Neural cell (in vitro differentiated cells): ENCODE measurements at regions not wholly inside any gene's neighbourhood (a gene's known extent, or its start where the extent isn't known, plus 50 kb on each side); places are given as distances from the start of the nearest gene placed in this dataset.

Experiments used
- H2AFZ ChIP-seq: fragments of 200-600, 300-800 bp; sonication (generic), shearing (Covaris generic); 2 replicates; pipeline ENCODE4 v1.6.0; 2014; ENCODE audit warnings: low read depth, mild to moderate bottlenecking, antibody characterized with exemption, low read length, moderate library complexity
- H3F3A ChIP-seq: fragments of 200-600 bp; shearing (Covaris generic); 2 replicates; pipeline ENCODE4 v1.6.1; 2016; ENCODE audit warnings: mild to moderate bottlenecking, moderate library complexity, mixed read lengths, antibody characterized with exemption, low read length; ENCODE audit not compliant: insufficient read depth, poor library complexity, severe bottlenecking
- H3K27ac ChIP-seq: fragments of 200-600, 300-800 bp; sonication (generic), shearing (Covaris generic); 2 replicates; pipeline ENCODE4 v1.5.1; 2014; ENCODE audit warnings: mild to moderate bottlenecking, low read length, moderate library complexity
- H3K27me3 ChIP-seq: fragments of 300-800, 200-600 bp; sonication (generic), shearing (Covaris generic); 2 replicates; pipeline ENCODE4 v1.6.0; 2014; ENCODE audit warnings: mild to moderate bottlenecking, low read depth, low read length, moderate library complexity; ENCODE audit not compliant: insufficient read depth
- H3K36me3 ChIP-seq: fragments of 300-800, 200-600 bp; sonication (generic), shearing (Covaris generic); 2 replicates; pipeline ENCODE4 v1.5.1; 2014; ENCODE audit warnings: mild to moderate bottlenecking, antibody characterized with exemption, low read length, moderate library complexity; ENCODE audit not compliant: insufficient read depth
- H3K4me2 ChIP-seq: fragments of 300-800, 200-600 bp; sonication (generic), shearing (Covaris generic); 2 replicates; pipeline ENCODE4 v1.6.0; 2014; ENCODE audit warnings: mild to moderate bottlenecking, low read length
- H3K4me3 ChIP-seq: fragments of 300-800, 200-600 bp; sonication (generic), shearing (Covaris generic); 2 replicates; pipeline ENCODE4 v1.5.1; 2014; ENCODE audit warnings: mild to moderate bottlenecking, low read length, moderate library complexity
- H3K79me2 ChIP-seq: fragments of 200-600 bp; shearing (Covaris generic); replicated peaks from 2 replicates; pipeline ENCODE4 v1.6.0; 2014; ENCODE audit warnings: mild to moderate bottlenecking, low read length, moderate library complexity; ENCODE audit not compliant: insufficient read depth
- H3K9ac ChIP-seq: fragments of 300-800, 200-600 bp; sonication (generic), shearing (Covaris generic); 2 replicates; pipeline ENCODE4 v1.6.1; 2016; ENCODE audit warnings: mild to moderate bottlenecking, low read length, mixed read lengths
- H3K9me2 ChIP-seq: fragments of 200-600 bp; shearing (Covaris generic); 2 replicates; pipeline ENCODE4 v1.6.1; 2016; ENCODE audit warnings: mild to moderate bottlenecking, low read length, mixed read lengths; ENCODE audit not compliant: insufficient read depth
- H3K9me3 ChIP-seq: fragments of 200-600, 300-800 bp; sonication (generic), shearing (Covaris generic); 2 replicates; pipeline ENCODE4 v1.6.1; 2016; ENCODE audit warnings: mild to moderate bottlenecking, mixed run types, low read length, moderate library complexity, mixed read lengths
- H4K20me1 ChIP-seq: fragments of 200-600 bp; shearing (Covaris generic); 2 replicates; pipeline ENCODE4 v1.6.1; 2016; ENCODE audit warnings: mild to moderate bottlenecking, mixed run types; ENCODE audit not compliant: insufficient read depth
- EP300 ChIP-seq: fragments of 450-650 bp; conservative IDR thresholded peaks from 2 replicates; pipeline ENCODE4 v1.6.1; 2014; ENCODE audit warnings: antibody characterized with exemption, mild to moderate bottlenecking, moderate library complexity; ENCODE audit not compliant: poor library complexity, severe bottlenecking
- EZH2 ChIP-seq: fragments of 200-600, 300-800 bp; shearing (Covaris generic), sonication (generic); IDR thresholded peaks from 2 replicates; pipeline ENCODE4 v1.6.1; 2014; ENCODE audit warnings: antibody characterized with exemption, low read length, borderline replicate concordance, mild to moderate bottlenecking; ENCODE audit not compliant: insufficient read depth, poor library complexity, severe bottlenecking
- MXI1 ChIP-seq: fragments of 450-650 bp; conservative IDR thresholded peaks from 2 replicates; pipeline ENCODE4 v1.6.1; 2014; ENCODE audit warnings: antibody characterized with exemption, mild to moderate bottlenecking; ENCODE audit not compliant: poor library complexity, severe bottlenecking
- POLR2AphosphoS5 ChIP-seq: IDR thresholded peaks from 2 replicates; pipeline ENCODE4 v1.6.1; 2012
- RAD21 ChIP-seq: fragments of 450-650 bp; conservative IDR thresholded peaks from 2 replicates; pipeline ENCODE4 v1.6.1; 2014; ENCODE audit warnings: antibody characterized with exemption, mild to moderate bottlenecking, moderate library complexity
- SMC3 ChIP-seq: fragments of 450-650 bp; conservative IDR thresholded peaks from 2 replicates; pipeline ENCODE4 v1.6.1; 2014; ENCODE audit warnings: antibody characterized with exemption, mild to moderate bottlenecking, moderate library complexity; ENCODE audit not compliant: poor library complexity
- TAF1 ChIP-seq: IDR thresholded peaks from 2 replicates; pipeline ENCODE4 v1.6.1; 2012; ENCODE audit warnings: low read depth
- TF ChIP-seq, protein P1 (sequence below): IDR thresholded peaks from 2 replicates; pipeline ENCODE4 v1.6.1; 2012; ENCODE audit warnings: borderline replicate concordance
- TF ChIP-seq, protein P2 (sequence below): fragments of 450-650 bp; IDR thresholded peaks from 2 replicates; pipeline ENCODE4 v1.5.1; 2014; ENCODE audit warnings: antibody characterized with exemption, mild to moderate bottlenecking, moderate library complexity; ENCODE audit not compliant: poor library complexity, severe bottlenecking

DNA sequence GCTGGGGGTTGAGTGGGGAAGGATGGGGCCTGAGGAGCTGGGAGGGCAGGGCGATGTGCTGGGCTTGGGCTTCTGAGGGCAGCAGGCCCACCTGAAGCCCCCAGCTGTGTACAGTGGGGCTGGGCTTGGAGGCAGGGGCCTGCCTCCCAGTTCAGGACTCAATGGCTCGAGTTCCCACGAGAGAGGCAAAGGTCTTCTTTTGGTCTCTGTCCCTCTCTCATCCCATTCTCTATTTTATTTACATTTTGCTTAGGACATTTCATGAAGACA is 180.6 kb downstream of the MACROH2A1 start:
- Histone ChIP-seq H4K20me1 (no peaks in the 10 kb centered on the region), H3K27me3 (no peaks in the 10 kb centered on the region), H3K9me3 (no peaks in the 10 kb centered on the region), H3K4me2 (no peak overlapping the region), H3K79me2 (no peaks in the 10 kb centered on the region), H3K9me2 (no peaks in the 10 kb centered on the region), H3K4me3 (no peak overlapping the region), H2AFZ (no peak overlapping the region), H3K36me3 (no peaks in the 10 kb centered on the region), H3K27ac (no peak overlapping the region), H3F3A (no peaks in the 10 kb centered on the region), H3K9ac (no peak overlapping the region)
- TF ChIP-seq SMC3 (no peak), MXI1 (no peak), EZH2 (no peak)

DNA sequence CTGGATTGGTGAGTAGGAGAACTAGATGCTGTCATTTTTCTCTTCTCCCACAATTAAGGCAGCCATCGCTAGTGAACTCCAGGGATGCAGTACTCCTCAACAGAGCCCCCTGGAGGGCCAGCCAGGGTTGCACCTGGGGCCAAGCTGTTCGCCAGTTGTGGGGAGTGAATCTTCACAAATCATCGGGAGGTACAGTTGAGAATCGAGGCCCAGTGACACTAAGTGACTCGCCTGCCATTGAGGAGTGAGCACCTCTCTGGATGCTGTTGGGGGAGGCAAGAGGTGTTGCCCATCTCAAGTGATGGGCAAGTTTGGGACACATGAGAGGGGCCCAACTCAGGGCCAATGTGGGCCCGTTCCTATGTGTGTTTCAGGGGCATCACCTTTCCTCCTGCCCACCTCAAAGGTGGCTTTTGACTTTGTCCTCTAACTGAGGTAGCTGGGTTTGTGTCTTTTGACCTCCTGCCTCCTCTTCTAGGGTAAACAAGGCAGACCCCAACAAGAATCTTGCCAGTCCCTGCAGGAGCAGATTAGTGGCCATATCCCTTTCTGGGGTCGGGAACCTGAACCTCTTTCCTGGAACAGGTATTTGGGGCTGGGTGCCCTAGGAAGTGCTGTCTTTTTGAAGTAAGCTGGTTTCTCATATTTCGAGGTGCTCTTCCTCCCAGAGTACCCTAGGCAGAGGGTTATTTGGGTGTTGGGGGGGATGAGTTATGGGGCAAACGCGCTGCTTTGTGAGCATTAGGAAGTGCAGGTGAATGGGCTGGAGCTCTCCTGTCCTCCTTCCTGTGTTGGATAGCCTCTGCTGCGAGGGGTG is 181.2 kb downstream of the MACROH2A1 start:
- no peaks in the 10 kb centered on the region for H3K9me3 ChIP-seq
- H3F3A ChIP-seq = no peaks in the 10 kb centered on the region
- H3K9me2 ChIP-seq = no peaks in the 10 kb centered on the region
- no peaks in the 10 kb centered on the region for H3K36me3 ChIP-seq
- no peaks in the 10 kb centered on the region for H4K20me1 ChIP-seq
- no peak overlapping the region for H3K27ac ChIP-seq
- H2AFZ ChIP-seq = no peak overlapping the region
- H3K9ac ChIP-seq = no peak overlapping the region
- no peak overlapping the region for H3K4me2 ChIP-seq
- TF ChIP-seq, protein P1, sequence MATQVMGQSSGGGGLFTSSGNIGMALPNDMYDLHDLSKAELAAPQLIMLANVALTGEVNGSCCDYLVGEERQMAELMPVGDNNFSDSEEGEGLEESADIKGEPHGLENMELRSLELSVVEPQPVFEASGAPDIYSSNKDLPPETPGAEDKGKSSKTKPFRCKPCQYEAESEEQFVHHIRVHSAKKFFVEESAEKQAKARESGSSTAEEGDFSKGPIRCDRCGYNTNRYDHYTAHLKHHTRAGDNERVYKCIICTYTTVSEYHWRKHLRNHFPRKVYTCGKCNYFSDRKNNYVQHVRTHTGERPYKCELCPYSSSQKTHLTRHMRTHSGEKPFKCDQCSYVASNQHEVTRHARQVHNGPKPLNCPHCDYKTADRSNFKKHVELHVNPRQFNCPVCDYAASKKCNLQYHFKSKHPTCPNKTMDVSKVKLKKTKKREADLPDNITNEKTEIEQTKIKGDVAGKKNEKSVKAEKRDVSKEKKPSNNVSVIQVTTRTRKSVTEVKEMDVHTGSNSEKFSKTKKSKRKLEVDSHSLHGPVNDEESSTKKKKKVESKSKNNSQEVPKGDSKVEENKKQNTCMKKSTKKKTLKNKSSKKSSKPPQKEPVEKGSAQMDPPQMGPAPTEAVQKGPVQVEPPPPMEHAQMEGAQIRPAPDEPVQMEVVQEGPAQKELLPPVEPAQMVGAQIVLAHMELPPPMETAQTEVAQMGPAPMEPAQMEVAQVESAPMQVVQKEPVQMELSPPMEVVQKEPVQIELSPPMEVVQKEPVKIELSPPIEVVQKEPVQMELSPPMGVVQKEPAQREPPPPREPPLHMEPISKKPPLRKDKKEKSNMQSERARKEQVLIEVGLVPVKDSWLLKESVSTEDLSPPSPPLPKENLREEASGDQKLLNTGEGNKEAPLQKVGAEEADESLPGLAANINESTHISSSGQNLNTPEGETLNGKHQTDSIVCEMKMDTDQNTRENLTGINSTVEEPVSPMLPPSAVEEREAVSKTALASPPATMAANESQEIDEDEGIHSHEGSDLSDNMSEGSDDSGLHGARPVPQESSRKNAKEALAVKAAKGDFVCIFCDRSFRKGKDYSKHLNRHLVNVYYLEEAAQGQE = no peak
- TF ChIP-seq RAD21 (no peak), POLR2AphosphoS5 (no peak), EP300 (no peak), SMC3 (no peak), EZH2 (no peak), TAF1 (no peak), MXI1 (no peak)
- TF ChIP-seq, protein P2, sequence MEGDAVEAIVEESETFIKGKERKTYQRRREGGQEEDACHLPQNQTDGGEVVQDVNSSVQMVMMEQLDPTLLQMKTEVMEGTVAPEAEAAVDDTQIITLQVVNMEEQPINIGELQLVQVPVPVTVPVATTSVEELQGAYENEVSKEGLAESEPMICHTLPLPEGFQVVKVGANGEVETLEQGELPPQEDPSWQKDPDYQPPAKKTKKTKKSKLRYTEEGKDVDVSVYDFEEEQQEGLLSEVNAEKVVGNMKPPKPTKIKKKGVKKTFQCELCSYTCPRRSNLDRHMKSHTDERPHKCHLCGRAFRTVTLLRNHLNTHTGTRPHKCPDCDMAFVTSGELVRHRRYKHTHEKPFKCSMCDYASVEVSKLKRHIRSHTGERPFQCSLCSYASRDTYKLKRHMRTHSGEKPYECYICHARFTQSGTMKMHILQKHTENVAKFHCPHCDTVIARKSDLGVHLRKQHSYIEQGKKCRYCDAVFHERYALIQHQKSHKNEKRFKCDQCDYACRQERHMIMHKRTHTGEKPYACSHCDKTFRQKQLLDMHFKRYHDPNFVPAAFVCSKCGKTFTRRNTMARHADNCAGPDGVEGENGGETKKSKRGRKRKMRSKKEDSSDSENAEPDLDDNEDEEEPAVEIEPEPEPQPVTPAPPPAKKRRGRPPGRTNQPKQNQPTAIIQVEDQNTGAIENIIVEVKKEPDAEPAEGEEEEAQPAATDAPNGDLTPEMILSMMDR = no peak
- H3K4me3 ChIP-seq = no peak overlapping the region
- H3K27me3 ChIP-seq = no peaks in the 10 kb centered on the region
- H3K79me2 ChIP-seq = no peaks in the 10 kb centered on the region
